Skeletal muscle tissue (tissue), 3 donors: ENCODE measurements at regions not wholly inside any gene's neighbourhood (a gene's known extent, or its start where the extent isn't known, plus 50 kb on each side); places are given as distances from the start of the nearest gene placed in this dataset.

Experiments
- H3K27ac ChIP-seq: one replicate; pipeline ENCODE4 v1.7.0; 2013; ENCODE audit warnings: mild to moderate bottlenecking, low read depth, low read length, inconsistent platforms
- H3K27me3 ChIP-seq, 3 donors: one replicate each; pipeline ENCODE4 v1.7.0; 2013; ENCODE audit warnings: low read length in 3 of 3; ENCODE audit not compliant: control insufficient read depth in 3 of 3, insufficient read depth in 3 of 3
- H3K36me3 ChIP-seq, 3 donors: one replicate each; pipeline ENCODE4 v1.7.0; 2013; ENCODE audit warnings: low read length in 3 of 3; ENCODE audit not compliant: control insufficient read depth in 3 of 3, insufficient read depth in 3 of 3
- H3K4me1 ChIP-seq, 3 donors: one replicate each; pipeline ENCODE4 v1.7.0; 2013; ENCODE audit warnings: low read length in 3 of 3, mild to moderate bottlenecking in 3 of 3; ENCODE audit not compliant: control insufficient read depth in 3 of 3, insufficient read depth in 3 of 3
- H3K4me3 ChIP-seq, 3 donors: one replicate each; pipeline ENCODE4 v1.7.0; 2013; ENCODE audit warnings: low read length in 3 of 3
- H3K9ac ChIP-seq, 3 donors: one replicate each; pipeline ENCODE4 v1.7.0; 2013; ENCODE audit warnings: low read length in 3 of 3, mild to moderate bottlenecking in 3 of 3, moderate library complexity in 2 of 3, low read depth in 1 of 3
- H3K9me3 ChIP-seq, 3 donors: one replicate each; pipeline ENCODE4 v1.7.0; 2013; ENCODE audit warnings: low read length in 3 of 3; ENCODE audit not compliant: control insufficient read depth in 3 of 3
- donor health status: Osteomylitis.

- Histone ChIP-seq H3K36me3 (no peaks in the 10 kb centered on the region), H3K27ac (no peak overlapping the region), H3K4me3 (no peak overlapping the region), H3K27me3 (peaks cover 0 to 8% (median 5%) of the 10 kb centered on the region in 3 donors), H3K4me1 (no peaks in the 10 kb centered on the region), H3K9me3 (no peaks in the 10 kb centered on the region), H3K9ac (no peak overlapping the region)
Measured at GRCh38 chr18:47438001-47438400, 186.5 kb upstream of the SKOR2 start.

GRCh38 chr18:47436871-47437270 lies 185.4 kb upstream of the SKOR2 start:
- no peak overlapping the region for H3K9ac ChIP-seq
- H3K27ac ChIP-seq: no peak overlapping the region
- H3K27me3 ChIP-seq: peaks cover 0 to 10% (median 7%) of the 10 kb centered on the region in 3 donors
- H3K36me3 ChIP-seq: no peaks in the 10 kb centered on the region
- H3K4me3 ChIP-seq: no peak overlapping the region
- H3K9me3 ChIP-seq: no peaks in the 10 kb centered on the region
- H3K4me1 ChIP-seq: no peaks in the 10 kb centered on the region

- Histone ChIP-seq H3K4me1 (no peaks in the 10 kb centered on the region), H3K9ac (no peak overlapping the region), H3K27me3 (peaks cover 0 to 10% (median 7%) of the 10 kb centered on the region in 3 donors)
Measured at GRCh38 chr18:47434214-47434746, 182.8 kb upstream of the SKOR2 start.

GRCh38 chr18:47427923-47428637 lies 176.6 kb upstream of the SKOR2 start:
- Histone ChIP-seq H3K27me3 (peaks cover 0 to 8% (median 2%) of the 10 kb centered on the region in 3 donors), H3K9me3 (no peaks in the 10 kb centered on the region), H3K36me3 (no peaks in the 10 kb centered on the region), H3K9ac (no peak overlapping the region), H3K4me1 (no peaks in the 10 kb centered on the region), H3K27ac (no peak overlapping the region), H3K4me3 (no peak overlapping the region)

More at GRCh38 chr18:47434214-47434746, 182.8 kb upstream of the SKOR2 start:
- Histone ChIP-seq H3K36me3 (no peaks in the 10 kb centered on the region), H3K9me3 (no peaks in the 10 kb centered on the region), H3K4me3 (no peak overlapping the region), H3K27ac (no peak overlapping the region)

GRCh38 chr18:47427072-47427471 lies 175.6 kb upstream of the SKOR2 start:
- Histone ChIP-seq H3K9me3 (no peaks in the 10 kb centered on the region), H3K27ac (no peak overlapping the region), H3K27me3 (peaks cover 0 to 7% (median 0%) of the 10 kb centered on the region in 3 donors), H3K36me3 (no peaks in the 10 kb centered on the region), H3K9ac (no peak overlapping the region), H3K4me3 (no peak overlapping the region), H3K4me1 (no peaks in the 10 kb centered on the region)

- Histone ChIP-seq H3K4me1 (no peaks in the 10 kb centered on the region), H3K27me3 (peaks cover 0 to under 1% (median 0%) of the 10 kb centered on the region in 3 donors), H3K9ac (no peak overlapping the region), H3K36me3 (no peaks in the 10 kb centered on the region), H3K9me3 (no peaks in the 10 kb centered on the region), H3K27ac (no peak overlapping the region), H3K4me3 (no peak overlapping the region)
Measured at GRCh38 chr18:47425365-47425764, 173.9 kb upstream of the SKOR2 start.

- Histone ChIP-seq H3K9me3 (no peaks in the 10 kb centered on the region), H3K9ac (no peak overlapping the region), H3K27me3 (peaks cover 0 to 11% (median 0%) of the 10 kb centered on the region in 3 donors), H3K27ac (no peak overlapping the region), H3K4me1 (no peaks in the 10 kb centered on the region), H3K36me3 (no peaks in the 10 kb centered on the region), H3K4me3 (no peak overlapping the region)
Measured at GRCh38 chr18:47422524-47422923, 171.1 kb upstream of the SKOR2 start.

GRCh38 chr18:47420130-47420529 lies 168.7 kb upstream of the SKOR2 start:
- Histone ChIP-seq H3K9ac (no peak overlapping the region), H3K36me3 (no peaks in the 10 kb centered on the region), H3K27ac (no peak overlapping the region), H3K9me3 (no peaks in the 10 kb centered on the region), H3K4me3 (no peak overlapping the region), H3K4me1 (no peaks in the 10 kb centered on the region), H3K27me3 (peaks cover 3 to 22% (median 10%) of the 10 kb centered on the region in 3 donors)

GRCh38 chr18:47418746-47419145 lies 167.3 kb upstream of the SKOR2 start:
- H3K36me3 ChIP-seq: no peaks in the 10 kb centered on the region
- H3K4me1 ChIP-seq: no peaks in the 10 kb centered on the region
- no peak overlapping the region for H3K9ac ChIP-seq
- H3K9me3 ChIP-seq: no peaks in the 10 kb centered on the region
- no peak overlapping the region for H3K27ac ChIP-seq
- no peak overlapping the region for H3K4me3 ChIP-seq
- H3K27me3 ChIP-seq: peaks cover 3 to 27% (median 15%) of the 10 kb centered on the region in 3 donors

GRCh38 chr18:47417807-47418206 lies 166.3 kb upstream of the SKOR2 start:
- H3K4me3 ChIP-seq: no peak overlapping the region

More at GRCh38 chr18:47417807-47418206, 166.3 kb upstream of the SKOR2 start:
- Histone ChIP-seq H3K4me1 (no peaks in the 10 kb centered on the region), H3K9ac (no peak overlapping the region), H3K36me3 (no peaks in the 10 kb centered on the region), H3K27ac (no peak overlapping the region), H3K27me3 (peaks cover 3 to 27% (median 20%) of the 10 kb centered on the region in 3 donors), H3K9me3 (no peaks in the 10 kb centered on the region)
